IMR-90 (cell line): ENCODE measurements at regions not wholly inside any gene's neighbourhood (a gene's known extent, or its start where the extent isn't known, plus 50 kb on each side); places are given as distances from the start of the nearest gene placed in this dataset.
A peak's percentile ranks its signal among the peaks of the same experiment; 100 is the strongest.

Experiments
- ATAC-seq: fragments of 200-7000 bp; cut with Tn5 transposase; 2 replicates; pipeline ENCODE4 v1.9.1; 2020; ENCODE audit warnings: low read depth, mild to moderate bottlenecking, moderate library complexity
- BruUV-seq: library from RNA; stranded (reverse); fragments of 400-500 nt; replicated peaks from 2 replicates; lab custom pipeline; 2021; lab: Mats Ljungman, UMichigan
- CTCF ChIA-PET: fragments of 300-600 bp; formaldehyde crosslinking; extraction: SDS; loops from one replicate; lab custom pipeline; 2021; ENCODE audit warnings: antibody characterized with exemption; lab: Yijun Ruan, JAX
- POLR2A ChIA-PET: fragments of 300-600 bp; sonication (Branson Sonifier 250); formaldehyde crosslinking; loops from one replicate; lab custom pipeline; 2022; ENCODE audit warnings: antibody characterized with exemption; ENCODE audit not compliant: unreplicated experiment; lab: Charles Lee
- DNase-seq: peaks from one replicate; pipeline ENCODE4 v3.0.0; 2013
- H2AFZ ChIP-seq: replicated peaks from 2 replicates; pipeline ENCODE3; 2013; ENCODE audit warnings: low read length, mild to moderate bottlenecking; ENCODE audit not compliant: poor library complexity
- H2AK5ac ChIP-seq: 2 replicates; pipeline ENCODE4 v1.6.1; 2013; ENCODE audit warnings: low read depth, low read length, inconsistent platforms
- H2AK9ac ChIP-seq: replicated peaks from 2 replicates; pipeline ENCODE3; 2013; ENCODE audit warnings: mild to moderate bottlenecking, low read depth, low read length, moderate library complexity; ENCODE audit not compliant: poor library complexity
- H2BK120ac ChIP-seq: 2 replicates; pipeline ENCODE4 v1.6.1; 2013; ENCODE audit warnings: low read depth, low read length, inconsistent platforms
- H2BK15ac ChIP-seq: 3 replicates; pipeline ENCODE4 v1.6.1; 2013; ENCODE audit warnings: low read depth, low read length, inconsistent platforms
- H2BK20ac ChIP-seq: 2 replicates; pipeline ENCODE4 v1.6.1; 2013; ENCODE audit warnings: low read depth, mild to moderate bottlenecking, inconsistent platforms, low read length, moderate library complexity
- H2BK5ac ChIP-seq: 2 replicates; pipeline ENCODE4 v1.6.1; 2013; ENCODE audit warnings: mild to moderate bottlenecking, low read depth, low read length, inconsistent platforms; ENCODE audit not compliant: poor library complexity, severe bottlenecking
- H3K14ac ChIP-seq: replicated peaks from 2 replicates; pipeline ENCODE4 v1.6.1; 2013; ENCODE audit warnings: low read depth, low read length, inconsistent platforms
- H3K18ac ChIP-seq: 2 replicates; pipeline ENCODE4 v1.6.1; 2013; ENCODE audit warnings: low read depth, low read length, control low read depth
- H3K23ac ChIP-seq: 2 replicates; pipeline ENCODE4 v1.6.1; 2013; ENCODE audit warnings: low read depth, low read length, inconsistent platforms
- H3K27ac ChIP-seq: 2 replicates; pipeline ENCODE4 v1.5.1; 2013; ENCODE audit warnings: mild to moderate bottlenecking, control low read depth, low read length; ENCODE audit not compliant: insufficient read depth
- H3K27me3 ChIP-seq: 2 replicates; pipeline ENCODE4 v1.6.1; 2013; ENCODE audit warnings: low read length; ENCODE audit not compliant: control insufficient read depth, insufficient read depth
- H3K36me3 ChIP-seq: 2 replicates; pipeline ENCODE4 v1.6.1; 2013; ENCODE audit warnings: low read length, mixed read lengths; ENCODE audit not compliant: control insufficient read depth, insufficient read depth
- H3K4ac ChIP-seq: 2 replicates; pipeline ENCODE4 v1.6.1; 2013; ENCODE audit warnings: low read depth, low read length, inconsistent platforms
- H3K4me1 ChIP-seq: 2 replicates; pipeline ENCODE4 v1.6.1; 2013; ENCODE audit warnings: low read length, mixed read lengths; ENCODE audit not compliant: control insufficient read depth, insufficient read depth
- H3K4me2 ChIP-seq: 2 replicates; pipeline ENCODE4 v1.6.1; 2013; ENCODE audit warnings: low read depth, mild to moderate bottlenecking, control low read depth, low read length, moderate library complexity
- H3K4me3 ChIP-seq: 2 replicates; pipeline ENCODE4 v1.5.1; 2013; ENCODE audit warnings: low read depth, mild to moderate bottlenecking, control low read depth, low read length, moderate library complexity; ENCODE audit not compliant: insufficient read depth
- H3K56ac ChIP-seq: 2 replicates; pipeline ENCODE4 v1.6.1; 2013; ENCODE audit warnings: low read length, inconsistent platforms; ENCODE audit not compliant: insufficient read depth; ENCODE audit errors: extremely low read depth
- H3K79me1 ChIP-seq, 2 experiments: 2 replicates each; pipeline ENCODE4 v1.6.1; 2013; ENCODE audit warnings: low read length in 2 of 2, inconsistent platforms in 1 of 2, low read depth in 1 of 2
- H3K9ac ChIP-seq: 2 replicates; pipeline ENCODE4 v1.6.1; 2013; ENCODE audit warnings: low read depth, low read length, control low read depth
- H3K9me1 ChIP-seq: 2 replicates; pipeline ENCODE4 v1.6.1; 2013; ENCODE audit warnings: low read length, inconsistent platforms; ENCODE audit not compliant: insufficient read depth
- H3K9me3 ChIP-seq: 2 replicates; pipeline ENCODE4 v1.6.1; 2013; ENCODE audit warnings: low read length; ENCODE audit not compliant: control insufficient read depth, insufficient read depth
- H4K20me1 ChIP-seq: 2 replicates; pipeline ENCODE4 v1.6.1; 2013; ENCODE audit warnings: low read length, inconsistent platforms; ENCODE audit not compliant: insufficient read depth
- H4K5ac ChIP-seq: 2 replicates; pipeline ENCODE4 v1.6.1; 2013; ENCODE audit warnings: mild to moderate bottlenecking, low read depth, low read length, control low read depth
- H4K8ac ChIP-seq, 2 experiments: 2 replicates each; pipeline ENCODE4 v1.6.1; 2013; ENCODE audit warnings: low read depth in 2 of 2, low read length in 2 of 2, control low read depth in 1 of 2, inconsistent platforms in 1 of 2
- H4K91ac ChIP-seq: 2 replicates; pipeline ENCODE4 v1.6.1; 2013; ENCODE audit warnings: low read depth, low read length, inconsistent platforms; ENCODE audit not compliant: insufficient read depth
- BHLHE40 ChIP-seq: fragments of 150-350 bp; IDR thresholded peaks from 2 replicates; pipeline ENCODE4 v1.6.1; 2016; ENCODE audit warnings: mild to moderate bottlenecking, low read depth, low read length
- CEBPB ChIP-seq: IDR thresholded peaks from 2 replicates; pipeline ENCODE4 v1.6.1; 2012; ENCODE audit warnings: low read depth, low read length, improper control_type of control experiment
- CHD1 ChIP-seq: IDR thresholded peaks from 2 replicates; pipeline ENCODE4 v1.6.1; 2012; ENCODE audit warnings: low read depth, low read length, improper control_type of control experiment
- FOS ChIP-seq: fragments of 150-350 bp; IDR thresholded peaks from 2 replicates; pipeline ENCODE4 v1.6.1; 2016; ENCODE audit warnings: low read depth, low read length
- MAFK ChIP-seq: IDR thresholded peaks from 2 replicates; pipeline ENCODE4 v1.6.1; 2012; ENCODE audit warnings: low read depth, low read length, improper control_type of control experiment
- MAZ ChIP-seq: IDR thresholded peaks from 2 replicates; pipeline ENCODE4 v1.6.1; 2012; ENCODE audit warnings: low read depth, mild to moderate bottlenecking, low read length, improper control_type of control experiment, moderate library complexity, borderline replicate concordance
- MXI1 ChIP-seq: IDR thresholded peaks from 2 replicates; pipeline ENCODE4 v1.6.1; 2012; ENCODE audit warnings: low read depth, mild to moderate bottlenecking, low read length, moderate library complexity, borderline replicate concordance
- NFE2L2 ChIP-seq: fragments of 150-350 bp; IDR thresholded peaks from 2 replicates; pipeline ENCODE4 v1.6.1; 2016; ENCODE audit warnings: low read depth, mild to moderate bottlenecking, low read length
- POLR2A ChIP-seq: IDR thresholded peaks from 2 replicates; pipeline ENCODE4 v1.6.1; 2012; ENCODE audit warnings: mild to moderate bottlenecking, low read depth, low read length
- RAD21 ChIP-seq: IDR thresholded peaks from 2 replicates; pipeline ENCODE4 v1.6.1; 2012; ENCODE audit warnings: low read length, improper control_type of control experiment
- RCOR1 ChIP-seq: IDR thresholded peaks from 2 replicates; pipeline ENCODE4 v1.6.1; 2012; ENCODE audit warnings: mild to moderate bottlenecking, low read length, improper control_type of control experiment; ENCODE audit not compliant: insufficient replicate concordance
- RFX5 ChIP-seq: IDR thresholded peaks from 2 replicates; pipeline ENCODE4 v1.8.0; 2012; ENCODE audit warnings: low read depth, mild to moderate bottlenecking, low read length, moderate library complexity
- SMC3 ChIP-seq: fragments of 150-350 bp; IDR thresholded peaks from 2 replicates; pipeline ENCODE4 v1.6.1; 2016; ENCODE audit warnings: low read depth, mild to moderate bottlenecking, antibody characterized with exemption, low read length, moderate library complexity
- USF2 ChIP-seq: fragments of 150-350 bp; IDR thresholded peaks from 2 replicates; pipeline ENCODE4 v1.6.1; 2017; ENCODE audit warnings: mild to moderate bottlenecking, antibody characterized with exemption, low read length, low read depth
- WGBS, 2 experiments: methylation state at CpG; one replicate each; pipeline versions ENCODE4 v1.1.5 to v1.1.7; 2013; ENCODE audit warnings: missing lambda C conversion rate in 2 of 2; ENCODE audit not compliant: insufficient read length in 1 of 2; ENCODE audit errors: extremely low coverage in 2 of 2; 5-methylcytosine and 5-hydroxymethylcytosine counted together
- dilution Hi-C: fragments of 300-500 bp; cut with HindIII; formaldehyde crosslinking; loops from one replicate; pipeline ENCODE4 v1.14.3; 2018; ENCODE audit warnings: low sequenced_read_pairs; ENCODE audit not compliant: unreplicated experiment
- in situ Hi-C: fragments of 300-500 bp; cut with MboI; formaldehyde crosslinking; loops from 3 replicates; pipeline ENCODE4 v1.14.3; 2019; ENCODE audit warnings: low sequenced_read_pairs, inconsistent platforms, mixed read lengths
- intact Hi-C: fragments of 100-400 bp; cut with micrococcal nuclease; formaldehyde crosslinking; loops from 2 replicates; pipeline ENCODE4 v1.10.0; 2022
- TF ChIP-seq, protein P1 (sequence below): conservative IDR thresholded peaks from 2 replicates; pipeline ENCODE4 v1.5.1; 2012; ENCODE audit warnings: mild to moderate bottlenecking, low read depth, low read length, improper control_type of control experiment
- TF ChIP-seq, protein P2 (sequence below): fragments of 150-350 bp; IDR thresholded peaks from 2 replicates; pipeline ENCODE4 v1.6.1; 2016; ENCODE audit warnings: low read depth, mild to moderate bottlenecking, low read length, moderate library complexity, borderline replicate concordance

GRCh38 chr5:91486638-91487037 lies 103.5 kb upstream of the ARRDC3 start:
- no peaks in the 10 kb centered on the region for H3K9me1 ChIP-seq
- H3K4me1 ChIP-seq, result no peaks in the 10 kb centered on the region
- H2AK5ac ChIP-seq, result no peak overlapping the region
- H4K20me1 ChIP-seq, result no peaks in the 10 kb centered on the region
- H3K9ac ChIP-seq, result no peak overlapping the region
- no peaks in the 10 kb centered on the region for H3K79me1 ChIP-seq
- H3K27me3 ChIP-seq, result no peaks in the 10 kb centered on the region
- H2AK9ac ChIP-seq, result no peak overlapping the region
- H2BK120ac ChIP-seq, result no peak overlapping the region
- TF ChIP-seq RAD21 (no peak), CEBPB (no peak), MAFK (no peak), MAZ (no peak), NFE2L2 (no peak), BHLHE40 (no peak), RCOR1 (no peak), RFX5 (no peak), SMC3 (no peak), POLR2A (no peak), FOS (no peak), CHD1 (no peak), MXI1 (no peak), USF2 (no peak)
- TF ChIP-seq, protein P1, sequence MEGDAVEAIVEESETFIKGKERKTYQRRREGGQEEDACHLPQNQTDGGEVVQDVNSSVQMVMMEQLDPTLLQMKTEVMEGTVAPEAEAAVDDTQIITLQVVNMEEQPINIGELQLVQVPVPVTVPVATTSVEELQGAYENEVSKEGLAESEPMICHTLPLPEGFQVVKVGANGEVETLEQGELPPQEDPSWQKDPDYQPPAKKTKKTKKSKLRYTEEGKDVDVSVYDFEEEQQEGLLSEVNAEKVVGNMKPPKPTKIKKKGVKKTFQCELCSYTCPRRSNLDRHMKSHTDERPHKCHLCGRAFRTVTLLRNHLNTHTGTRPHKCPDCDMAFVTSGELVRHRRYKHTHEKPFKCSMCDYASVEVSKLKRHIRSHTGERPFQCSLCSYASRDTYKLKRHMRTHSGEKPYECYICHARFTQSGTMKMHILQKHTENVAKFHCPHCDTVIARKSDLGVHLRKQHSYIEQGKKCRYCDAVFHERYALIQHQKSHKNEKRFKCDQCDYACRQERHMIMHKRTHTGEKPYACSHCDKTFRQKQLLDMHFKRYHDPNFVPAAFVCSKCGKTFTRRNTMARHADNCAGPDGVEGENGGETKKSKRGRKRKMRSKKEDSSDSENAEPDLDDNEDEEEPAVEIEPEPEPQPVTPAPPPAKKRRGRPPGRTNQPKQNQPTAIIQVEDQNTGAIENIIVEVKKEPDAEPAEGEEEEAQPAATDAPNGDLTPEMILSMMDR, result no peak
- TF ChIP-seq, protein P2, sequence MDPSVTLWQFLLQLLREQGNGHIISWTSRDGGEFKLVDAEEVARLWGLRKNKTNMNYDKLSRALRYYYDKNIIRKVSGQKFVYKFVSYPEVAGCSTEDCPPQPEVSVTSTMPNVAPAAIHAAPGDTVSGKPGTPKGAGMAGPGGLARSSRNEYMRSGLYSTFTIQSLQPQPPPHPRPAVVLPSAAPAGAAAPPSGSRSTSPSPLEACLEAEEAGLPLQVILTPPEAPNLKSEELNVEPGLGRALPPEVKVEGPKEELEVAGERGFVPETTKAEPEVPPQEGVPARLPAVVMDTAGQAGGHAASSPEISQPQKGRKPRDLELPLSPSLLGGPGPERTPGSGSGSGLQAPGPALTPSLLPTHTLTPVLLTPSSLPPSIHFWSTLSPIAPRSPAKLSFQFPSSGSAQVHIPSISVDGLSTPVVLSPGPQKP, result no peak
- H3K4me3 ChIP-seq, result no peak overlapping the region
- no CpG with 5 or more reads among the region's 2 CpGs for WGBS, 2 experiments
- H3K56ac ChIP-seq, result no peak overlapping the region
- H3K27ac ChIP-seq, result no peak overlapping the region
- intact Hi-C loops (no loop called here), in situ Hi-C loops (no loop called here), dilution Hi-C loops (no loop called here)
- no peak overlapping the region for H4K5ac ChIP-seq
- CTCF ChIA-PET, result no interaction called here
- no peak overlapping the region for H3K4me2 ChIP-seq
- no peaks in the 10 kb centered on the region for H3K36me3 ChIP-seq
- H3K14ac ChIP-seq, result no peak overlapping the region
- H3K23ac ChIP-seq, result no peak overlapping the region
- H2BK5ac ChIP-seq, result no peak overlapping the region
- no peak for ATAC-seq
- no peaks in the 10 kb centered on the region for H3K9me3 ChIP-seq
- H2AFZ ChIP-seq, result no peak overlapping the region
- H4K8ac ChIP-seq, result no peak overlapping the region
- DNase-seq, result peak; percentile 23
- H4K91ac ChIP-seq, result no peak overlapping the region
- no TSS peak for BruUV-seq
- no peak overlapping the region for H3K4ac ChIP-seq
- H2BK20ac ChIP-seq, result no peak overlapping the region
- H2BK15ac ChIP-seq, result no peak overlapping the region
- H3K18ac ChIP-seq, result no peak overlapping the region
- POLR2A ChIA-PET, result no interaction called here
